ENCODE measurements at regions not wholly inside any gene's neighbourhood (a gene's known extent, or its start where the extent isn't known, plus 50 kb on each side); places are given as distances from the start of the nearest gene placed in this dataset.

DNA sequence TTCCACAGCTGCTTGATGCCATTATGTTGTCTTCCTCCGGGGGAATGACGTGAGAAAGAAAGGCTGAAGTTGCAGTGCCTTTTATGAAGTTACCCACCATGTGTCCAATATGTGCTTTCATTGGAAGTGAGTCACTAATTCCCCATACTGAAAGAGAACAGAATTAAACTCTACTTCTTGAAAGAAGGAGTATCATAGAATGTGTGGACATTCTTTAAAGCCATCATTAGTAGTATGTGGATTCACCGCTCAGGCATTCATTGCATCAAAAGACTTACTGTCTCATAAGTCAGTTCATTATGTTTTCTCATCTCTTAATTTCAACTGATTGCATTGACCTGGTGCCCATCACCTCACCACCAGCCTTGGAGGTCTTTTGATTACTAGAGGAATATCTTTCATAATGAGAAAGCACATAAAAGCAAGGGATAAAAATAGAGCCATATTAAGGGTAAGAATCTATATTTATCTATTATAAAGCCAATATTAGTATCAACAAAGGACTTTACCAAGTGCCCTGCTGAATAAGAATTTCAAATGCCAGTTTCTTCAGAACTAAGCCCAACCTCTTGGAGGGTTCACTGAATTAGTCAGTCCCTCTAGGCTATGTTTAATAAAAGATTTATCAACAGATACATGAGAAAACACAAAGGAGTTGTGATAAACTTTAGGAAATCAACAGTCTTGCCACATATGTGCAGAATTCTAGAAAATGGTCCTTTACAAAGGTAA is 516.1 kb downstream of the NTRK2 start:
- Mint-ChIP-seq H3K36me3 (no peaks in the 10 kb centered on the region), H3K4me1 (no peaks in the 10 kb centered on the region), H3K4me3 (no peak overlapping the region), H3K27me3 (ENCODE audit: low read depth in 3 of 3) (no peaks in the 10 kb centered on the region), H3K9me3 (peaks cover 0 to 6% (median 2%) of the 10 kb centered on the region in 7 donors), H3K27ac (no peak overlapping the region)
- H3K9ac ChIP-seq (ENCODE audit: insufficient read depth, low read length, poor library complexity, severe bottlenecking), result no peak overlapping the region
- WGBS (ENCODE audit: insufficient coverage), result no CpG with 5 or more reads among the region's 3 CpGs
- H4K20me1 ChIP-seq (ENCODE audit: insufficient read depth, low read length), result no peaks in the 10 kb centered on the region
- H2AFZ ChIP-seq (ENCODE audit: insufficient read depth, low read depth, low read length, poor library complexity, severe bottlenecking), result no peak overlapping the region
- no peak overlapping the region for H3K4me2 ChIP-seq (replicated peaks; ENCODE audit: extremely low read depth, low read length, poor library complexity, severe bottlenecking)
- TF ChIP-seq, protein P1, sequence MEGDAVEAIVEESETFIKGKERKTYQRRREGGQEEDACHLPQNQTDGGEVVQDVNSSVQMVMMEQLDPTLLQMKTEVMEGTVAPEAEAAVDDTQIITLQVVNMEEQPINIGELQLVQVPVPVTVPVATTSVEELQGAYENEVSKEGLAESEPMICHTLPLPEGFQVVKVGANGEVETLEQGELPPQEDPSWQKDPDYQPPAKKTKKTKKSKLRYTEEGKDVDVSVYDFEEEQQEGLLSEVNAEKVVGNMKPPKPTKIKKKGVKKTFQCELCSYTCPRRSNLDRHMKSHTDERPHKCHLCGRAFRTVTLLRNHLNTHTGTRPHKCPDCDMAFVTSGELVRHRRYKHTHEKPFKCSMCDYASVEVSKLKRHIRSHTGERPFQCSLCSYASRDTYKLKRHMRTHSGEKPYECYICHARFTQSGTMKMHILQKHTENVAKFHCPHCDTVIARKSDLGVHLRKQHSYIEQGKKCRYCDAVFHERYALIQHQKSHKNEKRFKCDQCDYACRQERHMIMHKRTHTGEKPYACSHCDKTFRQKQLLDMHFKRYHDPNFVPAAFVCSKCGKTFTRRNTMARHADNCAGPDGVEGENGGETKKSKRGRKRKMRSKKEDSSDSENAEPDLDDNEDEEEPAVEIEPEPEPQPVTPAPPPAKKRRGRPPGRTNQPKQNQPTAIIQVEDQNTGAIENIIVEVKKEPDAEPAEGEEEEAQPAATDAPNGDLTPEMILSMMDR (IDR thresholded peaks at IDR 0.05), result no peak
- no peak overlapping the region for H3K4me3 ChIP-seq (replicated peaks in 1 of 3; ENCODE audit: low read depth in 2 of 3, low read length in 3 of 3)
- no peak for DNase-seq
- H3K27me3 ChIP-seq (ENCODE audit: control insufficient read depth in 2 of 2, insufficient read depth in 2 of 2, low read length in 2 of 2), result no peaks in the 10 kb centered on the region
- intact Hi-C loops (cut with micrococcal nuclease), result no loop called here
- no peaks in the 10 kb centered on the region for H3K9me3 ChIP-seq (replicated peaks in 1 of 2; ENCODE audit: control insufficient read depth in 1 of 2, insufficient read depth in 1 of 2, low read length in 2 of 2)
- H3K36me3 ChIP-seq (replicated peaks in 1 of 2; ENCODE audit: control insufficient read depth in 1 of 2, insufficient read depth in 2 of 2, low read length in 2 of 2), result no peaks in the 10 kb centered on the region
- no peaks in the 10 kb centered on the region for H3K4me1 ChIP-seq (ENCODE audit: control insufficient read depth in 1 of 2, insufficient read depth in 2 of 2, low read length in 2 of 2)
- H3K27ac ChIP-seq (ENCODE audit: low read depth in 1 of 2, low read length in 2 of 2), result no peak overlapping the region
- H3K79me2 ChIP-seq (ENCODE audit: insufficient read depth, low read length), result no peaks in the 10 kb centered on the region

DNA sequence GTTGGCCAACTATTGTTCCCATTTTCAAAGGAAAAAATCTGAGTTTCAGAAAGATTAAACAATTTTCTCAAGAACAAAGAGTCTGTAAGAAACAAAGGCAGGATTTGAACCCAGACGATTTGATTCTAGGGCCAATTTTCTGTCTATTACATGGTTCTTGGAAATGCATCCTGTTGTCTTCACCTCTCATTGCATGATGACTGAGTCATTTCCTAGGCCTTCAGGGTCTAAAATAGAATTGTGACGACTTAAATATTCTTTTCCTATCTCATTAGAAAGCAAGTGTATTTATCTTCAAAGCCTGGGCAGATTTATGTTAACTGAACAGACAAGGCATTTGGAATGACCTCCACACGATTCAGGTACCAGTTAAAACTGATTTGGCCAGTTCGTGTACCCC is 512.9 kb downstream of the NTRK2 start:
- Histone ChIP-seq H3K4me1 (ENCODE audit: control insufficient read depth in 1 of 2, insufficient read depth in 2 of 2, low read length in 2 of 2) (no peaks in the 10 kb centered on the region), H3K27ac (ENCODE audit: low read depth in 1 of 2, low read length in 2 of 2) (no peak overlapping the region), H3K9me3 (replicated peaks in 1 of 2; ENCODE audit: control insufficient read depth in 1 of 2, insufficient read depth in 1 of 2, low read length in 2 of 2) (no peaks in the 10 kb centered on the region), H3K36me3 (replicated peaks in 1 of 2; ENCODE audit: control insufficient read depth in 1 of 2, insufficient read depth in 2 of 2, low read length in 2 of 2) (no peaks in the 10 kb centered on the region), H2AFZ (ENCODE audit: insufficient read depth, low read depth, low read length, poor library complexity, severe bottlenecking) (no peak overlapping the region), H3K27me3 (ENCODE audit: control insufficient read depth in 2 of 2, insufficient read depth in 2 of 2, low read length in 2 of 2) (no peaks in the 10 kb centered on the region), H4K20me1 (ENCODE audit: insufficient read depth, low read length) (no peaks in the 10 kb centered on the region), H3K79me2 (ENCODE audit: insufficient read depth, low read length) (no peaks in the 10 kb centered on the region), H3K4me2 (replicated peaks; ENCODE audit: extremely low read depth, low read length, poor library complexity, severe bottlenecking) (no peak overlapping the region), H3K4me3 (replicated peaks in 1 of 3; ENCODE audit: low read depth in 2 of 3, low read length in 3 of 3) (no peak overlapping the region), H3K9ac (ENCODE audit: insufficient read depth, low read length, poor library complexity, severe bottlenecking) (no peak overlapping the region)
- DNase-seq, result no peak
- 74% methylated on average over 3 of the region's 4 CpGs for WGBS (ENCODE audit: insufficient coverage)
- Mint-ChIP-seq H3K27ac (no peak overlapping the region), H3K9me3 (peaks cover 0 to 4% (median 0%) of the 10 kb centered on the region in 7 donors), H3K4me3 (no peak overlapping the region), H3K36me3 (no peaks in the 10 kb centered on the region), H3K4me1 (no peaks in the 10 kb centered on the region), H3K27me3 (ENCODE audit: low read depth in 3 of 3) (peaks cover 0 to 2% (median 0%) of the 10 kb centered on the region in 3 donors)
- intact Hi-C loops (cut with micrococcal nuclease), result no loop called here
- TF ChIP-seq, protein P1 (IDR thresholded peaks at IDR 0.05), result no peak

Measured in CD14-positive monocyte (primary cell).